ENCODE measurements at regions not wholly inside any gene's neighbourhood (a gene's known extent, or its start where the extent isn't known, plus 50 kb on each side); places are given as distances from the start of the nearest gene placed in this dataset.

DNA sequence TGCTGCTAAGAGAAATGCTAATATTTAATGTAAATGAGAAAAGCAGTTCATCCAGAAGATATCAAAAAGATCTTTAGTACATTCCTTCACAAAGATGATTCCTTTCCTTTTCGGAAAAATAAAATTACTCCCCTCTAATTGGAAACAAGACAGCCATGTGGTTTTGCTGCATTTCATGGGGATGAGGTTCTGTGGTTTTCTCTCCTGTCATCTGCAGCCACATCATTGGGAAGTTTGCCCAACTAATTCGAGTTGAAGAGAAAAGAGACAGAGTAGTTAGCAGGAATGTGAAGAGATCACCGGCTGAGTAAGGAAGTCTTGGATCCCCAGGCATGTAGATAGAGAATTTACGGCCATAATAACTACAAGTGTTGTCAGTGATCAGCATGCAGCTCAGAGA lies 122.1 kb downstream of the CYSLTR2 start:
- Histone ChIP-seq H4K20me1 (replicated peaks; ENCODE audit: control insufficient read depth, insufficient read depth, low read length) (no peaks in the 10 kb centered on the region), H3K27ac (ENCODE audit: extremely low read depth, low read depth, low read length) (no peak overlapping the region), H3K36me3 (ENCODE audit: control insufficient read depth, insufficient read depth, low read length) (no peaks in the 10 kb centered on the region), H3K9me1 (ENCODE audit: control insufficient read depth, insufficient read depth, low read length) (no peaks in the 10 kb centered on the region), H3K4me3 (no peak overlapping the region), H3K9me3 (replicated peaks; ENCODE audit: control insufficient read depth, insufficient read depth, low read depth, low read length) (no peaks in the 10 kb centered on the region), H3K4me2 (ENCODE audit: insufficient read depth, low read length) (no peak overlapping the region), H3K27me3 (ENCODE audit: control insufficient read depth in 2 of 2, insufficient read depth in 2 of 2, low read length in 2 of 2) (0 out of 5 replicates have a peak, but pooled peaks cover 0 to 5% of the 10 kb centered on the region in 2 experiments), H2AFZ (ENCODE audit: low read depth, low read length) (no peak overlapping the region), H3K9ac (ENCODE audit: insufficient read depth in 1 of 2, low read depth in 2 of 2, low read length in 2 of 2) (no peak overlapping the region), H3K79me2 (ENCODE audit: control insufficient read depth, insufficient read depth, low read length) (no peaks in the 10 kb centered on the region), H3K4me1 (replicated peaks in 1 of 2; ENCODE audit: control insufficient read depth in 2 of 2, insufficient read depth in 2 of 2, low read length in 2 of 2) (no peaks in the 10 kb centered on the region)
- TF ChIP-seq ZFX (CRISPR knock-in tag; IDR thresholded peaks at IDR 0.05) (no peak), DACH1 (IDR thresholded peaks at IDR 0.05; ENCODE audit: partially characterized antibody) (no peak), SRSF1 (IDR thresholded peaks at IDR 0.05; ENCODE audit: low read depth, low read length) (no peak), CUX1 (CRISPR knock-in tag; IDR thresholded peaks at IDR 0.05) (no peak), ARHGAP35 (IDR thresholded peaks at IDR 0.05; ENCODE audit: partially characterized antibody) (no peak), HOMEZ (CRISPR knock-in tag; IDR thresholded peaks at IDR 0.05) (no peak), KAT2B (IDR thresholded peaks at IDR 0.05; ENCODE audit: low read depth, low read length) (no peak), ZNF551 (CRISPR knock-in tag; IDR thresholded peaks at IDR 0.05) (no peak), ASH1L (IDR thresholded peaks at IDR 0.05; ENCODE audit: borderline replicate concordance, low read depth, partially characterized antibody) (no peak), IFI16 (CRISPR knock-in tag; IDR thresholded peaks at IDR 0.05) (no peak), E2F6 (IDR thresholded peaks at IDR 0.05; ENCODE audit: borderline replicate concordance in 1 of 2, extremely low read depth in 1 of 2, insufficient read depth in 1 of 2, insufficient read length in 1 of 2, low read depth in 1 of 2, low read length in 1 of 2, poor library complexity in 1 of 2, severe bottlenecking in 1 of 2) (no peak), GTF2A2 (tag; IDR thresholded peaks at IDR 0.05) (no peak), SAP30 (IDR thresholded peaks at IDR 0.05; ENCODE audit: borderline replicate concordance, insufficient read depth, low read depth, low read length, poor library complexity, severe bottlenecking) (no peak)
- in situ Hi-C loops (cut with MboI) = no loop called here
- ChIA-PET CTCF (ENCODE audit: low intra/inter-chr PET ratio) (no interaction called here), POLR2A (no interaction called here)
- no TSS peak for BruUV-seq (replicated peaks)
- DNase-seq (ENCODE audit: extremely low read depth in 1 of 4, low spot score in 3 of 4) (no peak), ATAC-seq (no peak), FAIRE-seq (no peak)
- intact Hi-C loops (cut with micrococcal nuclease) = no loop called here
- 0% methylated on average over 3 of the region's 4 CpGs for WGBS (ENCODE audit: insufficient coverage, low coverage, missing lambda C conversion rate)

Measured in K562 (cell line).